ENCODE measurements at regions not wholly inside any gene's neighbourhood (a gene's known extent, or its start where the extent isn't known, plus 50 kb on each side); places are given as distances from the start of the nearest gene placed in this dataset.
A peak's percentile ranks its signal among the peaks of the same experiment; 100 is the strongest.

- H3K27ac ChIP-seq (ENCODE audit: low read depth, low read length): no peak overlapping the region
- no peak for TF ChIP-seq CTCF (conservative IDR thresholded peaks at IDR 0.05)
- H3K36me3 Mint-ChIP-seq (ENCODE audit: low read depth): no peaks in the 10 kb centered on the region
- no peak overlapping the region for H3K4me3 ChIP-seq (ENCODE audit: low read length)
- DNase-seq: no peak
- H3K9me3 ChIP-seq (ENCODE audit: control insufficient read depth, low read length): no peaks in the 10 kb centered on the region
- no peaks in the 10 kb centered on the region for H3K27me3 ChIP-seq (ENCODE audit: control insufficient read depth, insufficient read depth, low read length, poor library complexity, severe bottlenecking)
- H3K4me1 ChIP-seq (ENCODE audit: control insufficient read depth, insufficient read depth, low read length): peaks cover 10% of the 10 kb centered on the region
- H3K9me3 Mint-ChIP-seq: no peaks in the 10 kb centered on the region
- peaks cover 15% of the 10 kb centered on the region for H3K4me1 Mint-ChIP-seq
- H3K36me3 ChIP-seq (ENCODE audit: control insufficient read depth, insufficient read depth, low read length): no peaks in the 10 kb centered on the region
- H3K9ac ChIP-seq (ENCODE audit: extremely low read depth, low read length, poor library complexity, severe bottlenecking): no peak overlapping the region
- H3K27ac Mint-ChIP-seq: no peak overlapping the region
- WGBS, 2 experiments (ENCODE audit: insufficient coverage in 1 of 2, insufficient read length in 1 of 2): 91 to 93% methylated on average over 18 to 19 of the region's 19 CpGs
- H3K4me3 Mint-ChIP-seq: no peak overlapping the region
- no peaks in the 10 kb centered on the region for H3K27me3 Mint-ChIP-seq (ENCODE audit: insufficient read depth)
Measured at GRCh38 chr16:85446951-85447692, 166.0 kb upstream of the GSE1 start.

GRCh38 chr16:85447693-85448313, 165.3 kb upstream of the GSE1 start:
- H3K4me1 Mint-ChIP-seq: peaks cover 16% of the 10 kb centered on the region
- Histone ChIP-seq H3K27ac (ENCODE audit: low read depth, low read length) (peak overlapping the region; percentile 0), H3K36me3 (ENCODE audit: control insufficient read depth, insufficient read depth, low read length) (no peaks in the 10 kb centered on the region), H3K9me3 (ENCODE audit: control insufficient read depth, low read length) (no peaks in the 10 kb centered on the region), H3K9ac (ENCODE audit: extremely low read depth, low read length, poor library complexity, severe bottlenecking) (no peak overlapping the region), H3K4me3 (ENCODE audit: low read length) (no peak overlapping the region), H3K27me3 (ENCODE audit: control insufficient read depth, insufficient read depth, low read length, poor library complexity, severe bottlenecking) (no peaks in the 10 kb centered on the region), H3K4me1 (ENCODE audit: control insufficient read depth, insufficient read depth, low read length) (peaks cover 10% of the 10 kb centered on the region)
- no peaks in the 10 kb centered on the region for H3K36me3 Mint-ChIP-seq (ENCODE audit: low read depth)
- H3K4me3 Mint-ChIP-seq: no peak overlapping the region
- H3K27me3 Mint-ChIP-seq (ENCODE audit: insufficient read depth): no peaks in the 10 kb centered on the region
- no peaks in the 10 kb centered on the region for H3K9me3 Mint-ChIP-seq
- H3K27ac Mint-ChIP-seq: no peak overlapping the region
- no peak for TF ChIP-seq CTCF (conservative IDR thresholded peaks at IDR 0.05)
- DNase-seq: no peak
- WGBS, 2 experiments (ENCODE audit: insufficient coverage in 1 of 2, insufficient read length in 1 of 2): 88 to 92% methylated on average over 11 of the region's 11 CpGs

- Histone ChIP-seq H3K9ac (ENCODE audit: extremely low read depth, low read length, poor library complexity, severe bottlenecking) (no peak overlapping the region), H3K4me3 (ENCODE audit: low read length) (no peak overlapping the region), H3K36me3 (ENCODE audit: control insufficient read depth, insufficient read depth, low read length) (no peaks in the 10 kb centered on the region), H3K27ac (ENCODE audit: low read depth, low read length) (peak overlapping the region; percentile 80), H3K9me3 (ENCODE audit: control insufficient read depth, low read length) (no peaks in the 10 kb centered on the region), H3K27me3 (ENCODE audit: control insufficient read depth, insufficient read depth, low read length, poor library complexity, severe bottlenecking) (no peaks in the 10 kb centered on the region), H3K4me1 (ENCODE audit: control insufficient read depth, insufficient read depth, low read length) (peaks cover 10% of the 10 kb centered on the region)
- DNase-seq: no peak
- Mint-ChIP-seq H3K9me3 (no peaks in the 10 kb centered on the region), H3K27ac (peak overlapping the region; percentile 30), H3K36me3 (ENCODE audit: low read depth) (no peaks in the 10 kb centered on the region), H3K4me1 (peaks cover 16% of the 10 kb centered on the region), H3K27me3 (ENCODE audit: insufficient read depth) (no peaks in the 10 kb centered on the region), H3K4me3 (no peak overlapping the region)
- WGBS, 2 experiments (ENCODE audit: insufficient coverage in 1 of 2, insufficient read length in 1 of 2): 71 to 78% methylated on average over 22 to 30 of the region's 30 CpGs
- no peak for TF ChIP-seq CTCF (conservative IDR thresholded peaks at IDR 0.05)
Measured at GRCh38 chr16:85448557-85449190, 164.4 kb upstream of the GSE1 start.

Measured in endodermal cell (in vitro differentiated cells).